Nephron (organoid): ENCODE measurements at regions not wholly inside any gene's neighbourhood (a gene's known extent, or its start where the extent isn't known, plus 50 kb on each side); places are given as distances from the start of the nearest gene placed in this dataset.
"Not testable (repeated sequence)": the region's sequence is repeated elsewhere in the genome, so short reads cannot be mapped to it uniquely, and the experiment has no call there.

Source experiments
- H3K27ac Mint-ChIP-seq, 3 experiments: 2 replicates each; pipeline ENCODE4 v1.8.0; 2020; ENCODE audit warnings: mixed read lengths in 3 of 3, mild to moderate bottlenecking in 2 of 3, moderate library complexity in 1 of 3
- H3K27me3 Mint-ChIP-seq: 2 replicates; pipeline ENCODE4 v1.8.0; 2021; ENCODE audit warnings: low read depth, mild to moderate bottlenecking, moderate library complexity, mixed read lengths
- H3K36me3 Mint-ChIP-seq: 2 replicates; pipeline ENCODE4 v1.8.0; 2020; ENCODE audit warnings: low read depth, mixed read lengths
- H3K4me1 Mint-ChIP-seq: 2 replicates; pipeline ENCODE4 v1.8.0; 2020; ENCODE audit warnings: mixed read lengths
- H3K4me3 Mint-ChIP-seq, 3 experiments: 2 replicates each; pipeline ENCODE4 v1.8.0; 2020; ENCODE audit warnings: mild to moderate bottlenecking in 3 of 3, mixed read lengths in 3 of 3, moderate library complexity in 2 of 3
- H3K9me3 Mint-ChIP-seq: 2 replicates; pipeline ENCODE4 v1.8.0; 2020; ENCODE audit warnings: mixed read lengths

DNA sequence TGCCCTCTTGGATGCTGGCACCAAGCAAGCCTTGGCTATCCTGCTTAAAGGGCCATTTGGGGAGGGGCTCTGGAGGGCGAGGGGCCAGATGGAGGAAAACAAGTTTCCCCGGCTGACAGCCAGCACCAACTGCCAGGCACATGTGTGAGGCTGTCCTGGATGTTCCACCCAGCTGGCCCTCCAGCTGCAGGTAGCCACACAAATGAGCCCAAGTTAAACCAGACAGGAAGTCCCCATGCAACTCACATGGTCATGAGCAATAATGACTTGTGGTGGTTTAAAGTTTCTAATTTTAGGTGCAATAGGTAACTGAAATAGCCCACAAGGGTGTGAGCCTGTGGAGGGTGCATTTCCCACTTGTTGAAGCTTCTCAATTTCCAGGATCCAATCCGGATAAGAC is 198.0 kb downstream of the OTOP1 start:
- peaks cover 13% of the 10 kb centered on the region for H3K4me1 Mint-ChIP-seq
- H3K36me3 Mint-ChIP-seq, H3K27ac Mint-ChIP-seq, H3K4me3 Mint-ChIP-seq, H3K9me3 Mint-ChIP-seq, H3K27me3 Mint-ChIP-seq: not testable (repeated sequence)

DNA sequence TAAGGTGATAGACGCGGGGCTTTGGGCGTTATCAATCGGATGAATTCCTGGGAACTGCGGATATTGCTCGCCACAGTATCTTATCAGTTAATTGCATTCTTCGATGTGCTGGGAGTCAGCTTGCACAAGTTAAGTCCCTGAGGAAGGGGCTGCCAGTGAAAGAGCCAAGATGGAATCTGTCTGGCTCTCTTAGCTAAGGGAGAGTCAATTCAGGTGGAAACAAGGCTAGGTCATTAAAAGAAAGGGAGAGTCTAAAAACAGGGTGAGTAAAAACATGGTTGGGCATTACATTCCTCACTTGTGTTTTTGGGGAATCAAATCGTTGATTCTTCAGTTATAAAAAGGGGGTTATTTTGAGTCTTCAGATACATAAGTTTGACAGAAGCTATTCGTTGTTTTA is 196.2 kb downstream of the OTOP1 start:
- H3K27ac Mint-ChIP-seq, H3K27me3 Mint-ChIP-seq, H3K36me3 Mint-ChIP-seq, H3K9me3 Mint-ChIP-seq, H3K4me3 Mint-ChIP-seq: not testable (repeated sequence)
- H3K4me1 Mint-ChIP-seq = peaks cover 27% of the 10 kb centered on the region

GRCh38 chr4:4031446-4032135 is 195.1 kb downstream of the OTOP1 start:
- not testable (repeated sequence) for H3K27me3 Mint-ChIP-seq, H3K27ac Mint-ChIP-seq, H3K36me3 Mint-ChIP-seq, H3K9me3 Mint-ChIP-seq, H3K4me3 Mint-ChIP-seq
- peaks cover 32% of the 10 kb centered on the region for H3K4me1 Mint-ChIP-seq

DNA sequence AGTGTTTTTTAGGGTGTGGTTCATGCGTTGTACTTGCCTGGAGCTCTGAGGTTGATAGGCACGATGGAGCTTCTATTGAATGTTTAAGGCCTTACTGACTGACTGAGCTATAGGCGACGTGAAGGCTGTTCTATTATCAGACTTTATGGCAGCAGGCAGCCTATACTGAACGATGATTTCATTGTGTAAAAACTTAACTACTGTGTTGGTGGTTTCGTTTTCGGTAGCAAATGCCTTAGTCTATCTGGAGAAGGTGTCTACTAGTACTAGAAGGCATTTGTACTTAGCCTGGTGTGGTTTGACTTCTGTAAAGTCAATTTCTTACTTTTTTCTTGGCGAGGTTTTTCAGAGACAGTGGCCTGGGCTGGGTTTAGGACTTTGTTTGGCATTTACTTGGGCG is 194.4 kb downstream of the OTOP1 start:
- H3K4me3 Mint-ChIP-seq, H3K27ac Mint-ChIP-seq, H3K27me3 Mint-ChIP-seq, H3K9me3 Mint-ChIP-seq, H3K36me3 Mint-ChIP-seq: not testable (repeated sequence)
- H3K4me1 Mint-ChIP-seq = peaks cover 32% of the 10 kb centered on the region

DNA sequence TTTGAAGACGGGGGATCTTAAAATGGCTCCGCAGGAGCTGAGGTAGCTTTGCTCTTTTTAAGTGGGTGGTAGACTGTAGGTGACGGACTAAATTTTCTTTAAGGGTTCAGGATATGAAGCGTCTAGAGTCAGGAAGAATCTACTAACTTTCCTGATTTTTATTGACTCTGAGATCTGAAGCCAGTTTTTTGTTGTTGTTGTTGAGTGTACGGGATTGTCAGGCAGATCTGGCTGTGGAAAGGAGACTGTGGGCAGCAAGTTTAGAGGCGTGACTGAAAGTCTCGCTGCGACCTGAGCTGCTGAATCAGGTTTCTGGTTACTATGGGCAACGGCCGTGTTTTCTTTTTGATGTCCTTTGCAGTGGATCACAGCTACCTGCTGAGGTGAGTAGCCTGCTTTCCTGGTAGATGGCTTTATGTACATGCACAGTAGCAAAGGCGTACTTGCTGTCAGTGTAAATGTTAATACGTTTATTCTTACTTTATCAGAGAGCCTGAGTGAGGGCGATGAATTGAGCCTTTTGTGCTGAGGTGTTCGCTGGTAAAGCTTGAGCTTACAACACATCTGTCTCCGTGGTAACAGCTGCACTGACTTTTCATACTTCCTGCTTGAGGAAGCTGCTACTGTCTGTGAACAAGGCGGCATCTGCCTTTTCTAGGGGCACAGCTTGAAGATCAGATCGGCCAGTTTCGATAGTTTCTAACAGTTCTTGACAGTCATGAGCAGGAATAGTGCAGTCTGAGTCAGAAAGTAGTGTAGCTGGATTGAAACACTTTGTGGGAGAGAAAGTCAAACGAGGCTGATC is 193.7 kb downstream of the OTOP1 start:
- not testable (repeated sequence) for H3K36me3 Mint-ChIP-seq, H3K9me3 Mint-ChIP-seq, H3K27me3 Mint-ChIP-seq
- Mint-ChIP-seq H3K27ac (peak overlapping the region; percentile 39 to 67 (median 62)), H3K4me3 (peak overlapping the region in 2 of 3 experiments; percentile 5 to 7), H3K4me1 (peaks cover 32% of the 10 kb centered on the region)

DNA sequence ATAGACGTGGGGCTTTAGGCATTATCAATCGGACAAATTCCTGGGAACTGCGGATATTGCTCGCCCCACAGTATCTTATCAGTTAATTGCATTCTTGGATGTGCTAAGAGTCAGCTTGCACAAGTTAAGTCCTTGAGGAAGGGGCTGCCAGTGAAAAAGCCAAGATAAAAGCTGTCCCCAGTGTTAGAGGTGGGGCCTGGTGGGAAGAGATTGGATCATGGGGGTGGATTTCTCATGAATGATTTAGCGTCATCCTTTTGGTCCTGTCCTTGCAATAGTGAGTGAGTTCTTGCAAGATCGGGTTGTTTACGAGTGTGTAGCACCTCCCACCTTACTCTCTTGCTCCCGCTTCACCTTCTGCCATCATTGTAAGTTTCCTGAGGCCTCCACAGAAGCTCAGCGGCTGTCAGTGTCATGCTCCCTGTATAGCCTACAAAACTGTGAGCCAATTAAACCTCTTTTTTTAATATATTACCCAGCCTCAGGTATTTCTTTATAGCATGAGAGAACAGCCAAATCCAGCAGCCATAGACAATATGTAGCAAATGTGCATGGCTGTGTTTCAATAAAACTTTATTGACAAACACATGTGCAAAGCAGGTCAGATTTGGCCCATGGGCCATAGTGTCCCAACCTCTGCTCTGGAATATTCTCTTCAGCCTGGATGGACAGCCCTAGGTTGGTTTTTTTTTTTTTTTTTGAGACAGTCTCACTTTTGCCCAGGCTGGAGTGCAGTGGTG is 189.2 kb downstream of the OTOP1 start:
- not testable (repeated sequence) for H3K27me3 Mint-ChIP-seq, H3K4me3 Mint-ChIP-seq, H3K27ac Mint-ChIP-seq, H3K36me3 Mint-ChIP-seq
- H3K4me1 Mint-ChIP-seq = peaks cover 19% of the 10 kb centered on the region
- peaks cover 13% of the 10 kb centered on the region for H3K9me3 Mint-ChIP-seq

- Mint-ChIP-seq H3K27me3 (peaks cover 42% of the 10 kb centered on the region), H3K9me3 (peaks cover 20% of the 10 kb centered on the region), H3K4me3 (peak overlapping the region in 1 of 3 experiments; percentile 19), H3K4me1 (peaks cover 10% of the 10 kb centered on the region)
- not testable (repeated sequence) for H3K36me3 Mint-ChIP-seq, H3K27ac Mint-ChIP-seq
Measured at GRCh38 chr4:4045823-4046222, 180.9 kb downstream of the OTOP1 start.

DNA sequence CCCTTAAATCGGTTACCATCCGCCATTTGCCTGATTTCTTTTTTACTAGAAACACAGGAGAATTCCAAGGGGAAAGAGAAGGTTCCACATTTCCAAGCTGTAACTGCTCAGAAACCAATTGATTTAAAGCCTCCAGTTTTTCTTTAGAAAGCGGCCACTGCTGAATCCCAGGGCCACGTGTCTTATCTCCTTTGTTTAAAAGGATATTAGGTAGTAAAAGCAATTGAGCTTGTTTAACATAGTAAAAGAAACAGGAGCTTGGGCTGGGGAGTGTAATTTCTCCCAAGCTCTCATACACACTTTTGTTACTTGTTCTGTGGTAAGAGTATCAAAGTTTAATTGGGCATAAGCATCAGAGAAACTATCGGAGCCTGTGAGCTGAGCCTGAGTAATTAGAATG is 180.0 kb downstream of the OTOP1 start:
- H3K4me3 Mint-ChIP-seq, H3K36me3 Mint-ChIP-seq, H3K27ac Mint-ChIP-seq: not testable (repeated sequence)
- peaks cover 42% of the 10 kb centered on the region for H3K27me3 Mint-ChIP-seq
- peaks cover 19% of the 10 kb centered on the region for H3K9me3 Mint-ChIP-seq
- H3K4me1 Mint-ChIP-seq = peaks cover 10% of the 10 kb centered on the region

- peaks cover 15% of the 10 kb centered on the region for H3K9me3 Mint-ChIP-seq
- H3K27me3 Mint-ChIP-seq = peaks cover 42% of the 10 kb centered on the region
- H3K4me1 Mint-ChIP-seq = peaks cover 10% of the 10 kb centered on the region
- H3K36me3 Mint-ChIP-seq = not testable (repeated sequence)
- peak overlapping the region in 1 of 3 experiments; percentile 4 for H3K27ac Mint-ChIP-seq
- peak overlapping the region in 2 of 3 experiments; percentile 11 to 31 for H3K4me3 Mint-ChIP-seq
Measured at GRCh38 chr4:4047202-4047601, 179.5 kb downstream of the OTOP1 start.

DNA sequence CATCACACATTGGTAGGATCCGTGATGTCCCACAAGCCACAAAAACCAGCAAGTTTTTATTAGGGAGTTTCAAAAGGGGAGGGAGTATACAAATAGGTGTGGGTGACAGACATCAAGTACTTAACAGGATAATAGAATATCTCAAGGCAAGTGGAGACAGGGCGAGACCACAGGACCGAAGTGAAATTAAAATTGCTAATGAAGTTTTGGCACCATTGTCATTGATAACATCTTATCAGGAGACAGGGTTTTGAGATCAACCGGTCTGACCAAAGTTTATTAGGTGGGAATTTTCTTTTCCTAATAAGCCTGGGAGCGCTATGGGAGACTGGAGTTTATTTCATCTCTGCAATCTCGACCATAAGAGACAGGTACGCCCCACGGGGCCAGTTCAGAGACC is 178.5 kb downstream of the OTOP1 start:
- Mint-ChIP-seq H3K4me1 (peaks cover 10% of the 10 kb centered on the region), H3K27me3 (peaks cover 38% of the 10 kb centered on the region), H3K9me3 (peaks cover 11% of the 10 kb centered on the region), H3K4me3 (peak overlapping the region in 1 of 3 experiments; percentile 18)
- H3K27ac Mint-ChIP-seq, H3K36me3 Mint-ChIP-seq: not testable (repeated sequence)

- H3K27ac Mint-ChIP-seq, H3K4me1 Mint-ChIP-seq, H3K9me3 Mint-ChIP-seq: not testable (repeated sequence)
Measured at GRCh38 chr4:4050781-4051180, 175.9 kb downstream of the OTOP1 start.

GRCh38 chr4:4052933-4053332 is 173.8 kb downstream of the OTOP1 start:
- not testable (repeated sequence) for H3K4me1 Mint-ChIP-seq, H3K4me3 Mint-ChIP-seq, H3K27me3 Mint-ChIP-seq, H3K9me3 Mint-ChIP-seq, H3K27ac Mint-ChIP-seq, H3K36me3 Mint-ChIP-seq

More at GRCh38 chr4:4050781-4051180, 175.9 kb downstream of the OTOP1 start:
- H3K27me3 Mint-ChIP-seq = peaks cover 28% of the 10 kb centered on the region
- not testable (repeated sequence) for H3K36me3 Mint-ChIP-seq, H3K4me3 Mint-ChIP-seq

DNA sequence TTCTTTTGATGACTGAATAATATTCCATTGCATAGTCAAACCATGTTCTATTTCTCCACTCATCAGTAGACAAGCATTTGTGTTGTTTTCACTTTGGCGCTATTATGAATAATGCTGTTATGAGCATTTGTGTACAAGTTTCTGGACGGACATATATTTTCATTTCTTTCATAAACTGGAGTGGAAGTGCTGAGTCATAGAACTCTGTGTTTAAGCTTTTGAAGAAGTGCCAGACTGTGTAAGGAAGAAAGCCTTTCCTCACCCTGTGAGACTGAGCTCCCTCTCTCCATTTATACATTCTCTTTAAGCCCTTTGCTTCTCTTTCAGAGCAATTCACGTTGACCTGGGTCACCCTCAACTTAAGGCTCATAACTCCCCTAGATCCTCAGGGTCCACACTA is 169.5 kb downstream of the OTOP1 start:
- H3K36me3 Mint-ChIP-seq, H3K4me3 Mint-ChIP-seq, H3K4me1 Mint-ChIP-seq, H3K9me3 Mint-ChIP-seq, H3K27me3 Mint-ChIP-seq, H3K27ac Mint-ChIP-seq: not testable (repeated sequence)

GRCh38 chr4:4084171-4084570 is 142.6 kb downstream of the OTOP1 start:
- H3K27me3 Mint-ChIP-seq, H3K4me3 Mint-ChIP-seq, H3K4me1 Mint-ChIP-seq, H3K27ac Mint-ChIP-seq, H3K36me3 Mint-ChIP-seq, H3K9me3 Mint-ChIP-seq: not testable (repeated sequence)
